GM23338 (cell line): ENCODE measurements at regions not wholly inside any gene's neighbourhood (a gene's known extent, or its start where the extent isn't known, plus 50 kb on each side); places are given as distances from the start of the nearest gene placed in this dataset.

Experiments used
- ATAC-seq: fragments of 200-7000 bp; cut with Tn5 transposase; 3 replicates; pipeline ENCODE4 v1.9.1; 2020
- DNase-seq: peaks from one replicate; pipeline ENCODE4 v3.0.0-alpha.2; 2015; ENCODE audit warnings: low spot score
- H2AFZ ChIP-seq: fragments of 200-600 bp; sonication (generic); 2 replicates; pipeline ENCODE4 v1.8.0; 2016; ENCODE audit warnings: antibody characterized with exemption, mild to moderate bottlenecking, moderate library complexity
- H3F3A ChIP-seq: fragments of 200-600 bp; sonication (generic); replicated peaks from 2 replicates; pipeline ENCODE4 v1.8.0; 2017; ENCODE audit warnings: antibody characterized with exemption, mixed run types, low read depth
- H3K27ac ChIP-seq: fragments of 200-600 bp; sonication (generic); 2 replicates; pipeline ENCODE4 v1.6.1; 2016; ENCODE audit warnings: low read depth
- H3K27me3 ChIP-seq: fragments of 200-600 bp; sonication (generic); 2 replicates; pipeline ENCODE4 v1.8.0; 2016; ENCODE audit warnings: mild to moderate bottlenecking, mixed run types, moderate library complexity; ENCODE audit not compliant: insufficient read depth
- H3K36me3 ChIP-seq: fragments of 200-600 bp; sonication (generic); 2 replicates; pipeline ENCODE4 v1.8.0; 2016; ENCODE audit warnings: mild to moderate bottlenecking; ENCODE audit not compliant: insufficient read depth
- H3K4me1 ChIP-seq: fragments of 200-600 bp; sonication (generic); 2 replicates; pipeline ENCODE4 v1.8.0; 2016; ENCODE audit warnings: mild to moderate bottlenecking, moderate library complexity; ENCODE audit not compliant: insufficient read depth
- H3K4me2 ChIP-seq: fragments of 200-600 bp; sonication (generic); 2 replicates; pipeline ENCODE4 v1.7.1; 2017; ENCODE audit warnings: mixed run types
- H3K4me3 ChIP-seq: fragments of 200-600 bp; sonication (generic); 2 replicates; pipeline ENCODE4 v1.6.1; 2016; ENCODE audit warnings: mixed run types
- H3K79me2 ChIP-seq: fragments of 200-600 bp; sonication (generic); replicated peaks from 2 replicates; pipeline ENCODE4 v1.8.0; 2017; ENCODE audit warnings: mild to moderate bottlenecking; ENCODE audit not compliant: insufficient read depth
- H3K9me2 ChIP-seq: fragments of 200-600 bp; sonication (generic); 2 replicates; pipeline ENCODE4 v1.8.0; 2017; ENCODE audit not compliant: insufficient read depth
- H4K20me1 ChIP-seq: fragments of 200-600 bp; sonication (generic); replicated peaks from 2 replicates; pipeline ENCODE4 v1.8.0; 2017; ENCODE audit warnings: mild to moderate bottlenecking; ENCODE audit not compliant: insufficient read depth
- H3K27ac Mint-ChIP-seq: 2 replicates; pipeline ENCODE4 v1.8.0; 2020; ENCODE audit warnings: inconsistent platforms, mild to moderate bottlenecking, moderate library complexity, mixed read lengths
- H3K27me3 Mint-ChIP-seq: 3 replicates; pipeline ENCODE4 v1.8.0; 2022; ENCODE audit warnings: low read depth, mild to moderate bottlenecking, moderate library complexity, mixed read lengths, inconsistent platforms; ENCODE audit not compliant: insufficient read depth, poor library complexity
- H3K36me3 Mint-ChIP-seq: 3 replicates; pipeline ENCODE4 v1.8.0; 2021; ENCODE audit warnings: low read depth, mild to moderate bottlenecking, inconsistent platforms, moderate library complexity, mixed read lengths
- H3K4me1 Mint-ChIP-seq: 3 replicates; pipeline ENCODE4 v1.8.0; 2020; ENCODE audit warnings: mild to moderate bottlenecking, inconsistent platforms, mixed read lengths
- H3K4me3 Mint-ChIP-seq: 3 replicates; pipeline ENCODE4 v1.8.0; 2021; ENCODE audit warnings: moderate library complexity, mild to moderate bottlenecking, inconsistent platforms, mixed read lengths
- H3K9me3 Mint-ChIP-seq: 3 replicates; pipeline ENCODE4 v1.8.0; 2020; ENCODE audit warnings: moderate library complexity, mild to moderate bottlenecking, inconsistent platforms, mixed read lengths
- EZH2 ChIP-seq: fragments of 200-600 bp; sonication (generic); IDR thresholded peaks from one replicate; pipeline ENCODE4 v1.8.0; 2017; ENCODE audit warnings: antibody characterized with exemption, mild to moderate bottlenecking, low read depth; ENCODE audit not compliant: unreplicated experiment
- EZH2phosphoT487 ChIP-seq: fragments of 200-600 bp; sonication (generic); IDR thresholded peaks from one replicate; pipeline ENCODE4 v1.8.1; 2018; ENCODE audit warnings: antibody characterized with exemption; ENCODE audit not compliant: unreplicated experiment
- JUNB ChIP-seq: IDR thresholded peaks from one replicate; pipeline ENCODE4 v1.6.1; 2016; ENCODE audit warnings: antibody characterized with exemption; ENCODE audit not compliant: unreplicated experiment
- NANOG ChIP-seq: IDR thresholded peaks from 2 replicates; pipeline ENCODE4 v1.6.1; 2016; ENCODE audit warnings: antibody characterized with exemption, borderline replicate concordance
- ZNF114 ChIP-seq: fragments of 250-450 bp; sonication (Bioruptor Pico); IDR thresholded peaks from 2 replicates; pipeline ENCODE4 v1.5.0; 2020; ENCODE audit warnings: mild to moderate bottlenecking, moderate library complexity
- TF ChIP-seq, protein P1 (sequence below): fragments of 250-450 bp; sonication (Bioruptor Pico); IDR thresholded peaks from 2 replicates; pipeline ENCODE4 v1.5.0; 2020; ENCODE audit warnings: mild to moderate bottlenecking, moderate library complexity
- TF ChIP-seq, protein P2 (sequence below), 2 experiments: fragments of 200-600 bp in 1 of 2; sonication (generic) in 1 of 2; conservative IDR thresholded peaks; 2 replicates each; pipeline versions ENCODE4 v1.5.1 to v1.6.1; 2016 to 2017; ENCODE audit warnings: antibody characterized with exemption in 2 of 2, low read depth in 2 of 2, mild to moderate bottlenecking in 2 of 2, moderate library complexity in 1 of 2

DNA sequence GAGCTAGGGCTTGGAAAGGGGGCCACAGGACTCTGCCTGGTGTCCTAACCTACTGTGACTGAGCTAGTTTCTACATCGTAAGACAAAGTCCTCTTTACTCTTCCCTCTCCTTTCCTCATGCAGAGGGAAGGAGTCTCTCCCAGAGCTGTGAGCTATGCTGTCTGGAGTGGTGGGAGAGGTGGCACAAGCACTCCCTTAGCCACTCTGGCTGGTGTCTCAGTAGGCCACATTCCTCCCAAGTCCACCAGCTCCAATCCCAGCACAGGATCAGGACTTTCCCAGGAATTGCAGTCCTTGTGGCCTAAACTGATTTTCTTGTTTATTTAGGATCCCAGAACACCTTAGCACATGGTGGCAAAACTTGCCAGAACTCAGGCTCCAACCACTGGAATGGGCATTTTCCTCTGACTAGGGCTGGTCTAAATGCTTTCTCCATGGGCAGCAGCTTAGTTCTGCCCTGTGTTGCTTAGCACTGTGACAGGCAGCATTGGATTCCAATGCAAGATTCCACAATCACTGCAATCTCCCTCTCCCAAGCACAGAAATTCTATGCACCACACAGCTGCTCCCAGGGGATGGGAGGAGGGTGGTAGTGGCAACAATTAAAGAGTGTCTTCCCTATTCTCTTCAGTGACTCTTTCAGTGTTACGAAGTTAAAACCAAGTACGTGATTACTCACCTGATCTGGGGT lies 733.3 kb downstream of the HACE1 start:
- peak; percentile 64 for DNase-seq
- ATAC-seq, result peak; percentile 95
- Mint-ChIP-seq H3K4me3 (no peak overlapping the region), H3K36me3 (peaks cover 13% of the 10 kb centered on the region), H3K27ac (peak overlapping the region; percentile 67), H3K9me3 (peaks cover 2% of the 10 kb centered on the region; the same call in 1 of the 3 replicates), H3K27me3 (peaks cover 2% of the 10 kb centered on the region), H3K4me1 (peaks cover 16% of the 10 kb centered on the region)
- H3K79me2 ChIP-seq, result no peaks in the 10 kb centered on the region
- H4K20me1 ChIP-seq, result no peaks in the 10 kb centered on the region
- peaks cover 27% of the 10 kb centered on the region for H3K9me2 ChIP-seq
- H3K36me3 ChIP-seq, result no peaks in the 10 kb centered on the region
- no peak overlapping the region for H2AFZ ChIP-seq
- TF ChIP-seq, protein P1, sequence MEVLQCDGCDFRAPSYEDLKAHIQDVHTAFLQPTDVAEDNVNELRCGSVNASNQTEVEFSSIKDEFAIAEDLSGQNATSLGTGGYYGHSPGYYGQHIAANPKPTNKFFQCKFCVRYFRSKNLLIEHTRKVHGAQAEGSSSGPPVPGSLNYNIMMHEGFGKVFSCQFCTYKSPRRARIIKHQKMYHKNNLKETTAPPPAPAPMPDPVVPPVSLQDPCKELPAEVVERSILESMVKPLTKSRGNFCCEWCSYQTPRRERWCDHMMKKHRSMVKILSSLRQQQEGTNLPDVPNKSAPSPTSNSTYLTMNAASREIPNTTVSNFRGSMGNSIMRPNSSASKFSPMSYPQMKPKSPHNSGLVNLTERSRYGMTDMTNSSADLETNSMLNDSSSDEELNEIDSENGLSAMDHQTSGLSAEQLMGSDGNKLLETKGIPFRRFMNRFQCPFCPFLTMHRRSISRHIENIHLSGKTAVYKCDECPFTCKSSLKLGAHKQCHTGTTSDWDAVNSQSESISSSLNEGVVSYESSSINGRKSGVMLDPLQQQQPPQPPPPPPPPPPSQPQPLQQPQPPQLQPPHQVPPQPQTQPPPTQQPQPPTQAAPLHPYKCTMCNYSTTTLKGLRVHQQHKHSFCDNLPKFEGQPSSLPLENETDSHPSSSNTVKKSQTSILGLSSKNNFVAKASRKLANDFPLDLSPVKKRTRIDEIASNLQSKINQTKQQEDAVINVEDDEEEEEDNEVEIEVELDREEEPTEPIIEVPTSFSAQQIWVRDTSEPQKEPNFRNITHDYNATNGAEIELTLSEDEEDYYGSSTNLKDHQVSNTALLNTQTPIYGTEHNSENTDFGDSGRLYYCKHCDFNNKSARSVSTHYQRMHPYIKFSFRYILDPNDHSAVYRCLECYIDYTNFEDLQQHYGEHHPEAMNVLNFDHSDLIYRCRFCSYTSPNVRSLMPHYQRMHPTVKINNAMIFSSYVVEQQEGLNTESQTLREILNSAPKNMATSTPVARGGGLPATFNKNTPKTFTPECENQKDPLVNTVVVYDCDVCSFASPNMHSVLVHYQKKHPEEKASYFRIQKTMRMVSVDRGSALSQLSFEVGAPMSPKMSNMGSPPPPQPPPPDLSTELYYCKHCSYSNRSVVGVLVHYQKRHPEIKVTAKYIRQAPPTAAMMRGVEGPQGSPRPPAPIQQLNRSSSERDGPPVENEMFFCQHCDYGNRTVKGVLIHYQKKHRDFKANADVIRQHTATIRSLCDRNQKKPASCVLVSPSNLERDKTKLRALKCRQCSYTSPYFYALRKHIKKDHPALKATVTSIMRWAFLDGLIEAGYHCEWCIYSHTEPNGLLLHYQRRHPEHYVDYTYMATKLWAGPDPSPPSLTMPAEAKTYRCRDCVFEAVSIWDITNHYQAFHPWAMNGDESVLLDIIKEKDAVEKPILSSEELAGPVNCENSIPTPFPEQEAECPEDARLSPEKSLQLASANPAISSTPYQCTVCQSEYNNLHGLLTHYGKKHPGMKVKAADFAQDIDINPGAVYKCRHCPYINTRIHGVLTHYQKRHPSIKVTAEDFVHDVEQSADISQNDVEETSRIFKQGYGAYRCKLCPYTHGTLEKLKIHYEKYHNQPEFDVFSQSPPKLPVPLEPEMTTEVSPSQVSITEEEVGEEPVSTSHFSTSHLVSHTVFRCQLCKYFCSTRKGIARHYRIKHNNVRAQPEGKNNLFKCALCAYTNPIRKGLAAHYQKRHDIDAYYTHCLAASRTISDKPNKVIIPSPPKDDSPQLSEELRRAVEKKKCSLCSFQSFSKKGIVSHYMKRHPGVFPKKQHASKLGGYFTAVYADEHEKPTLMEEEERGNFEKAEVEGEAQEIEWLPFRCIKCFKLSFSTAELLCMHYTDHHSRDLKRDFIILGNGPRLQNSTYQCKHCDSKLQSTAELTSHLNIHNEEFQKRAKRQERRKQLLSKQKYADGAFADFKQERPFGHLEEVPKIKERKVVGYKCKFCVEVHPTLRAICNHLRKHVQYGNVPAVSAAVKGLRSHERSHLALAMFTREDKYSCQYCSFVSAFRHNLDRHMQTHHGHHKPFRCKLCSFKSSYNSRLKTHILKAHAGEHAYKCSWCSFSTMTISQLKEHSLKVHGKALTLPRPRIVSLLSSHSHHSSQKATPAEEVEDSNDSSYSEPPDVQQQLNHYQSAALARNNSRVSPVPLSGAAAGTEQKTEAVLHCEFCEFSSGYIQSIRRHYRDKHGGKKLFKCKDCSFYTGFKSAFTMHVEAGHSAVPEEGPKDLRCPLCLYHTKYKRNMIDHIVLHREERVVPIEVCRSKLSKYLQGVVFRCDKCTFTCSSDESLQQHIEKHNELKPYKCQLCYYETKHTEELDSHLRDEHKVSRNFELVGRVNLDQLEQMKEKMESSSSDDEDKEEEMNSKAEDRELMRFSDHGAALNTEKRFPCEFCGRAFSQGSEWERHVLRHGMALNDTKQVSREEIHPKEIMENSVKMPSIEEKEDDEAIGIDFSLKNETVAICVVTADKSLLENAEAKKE (CRISPR knock-in tag), result peak; percentile 28; the same call in 1 of the 2 replicates
- TF ChIP-seq ZNF114 (CRISPR knock-in tag) (no peak), EZH2 (no peak)
- H3K4me3 ChIP-seq, result no peak overlapping the region
- no peaks in the 10 kb centered on the region for H3K27me3 ChIP-seq
- H3K4me2 ChIP-seq, result no peak overlapping the region
- H3F3A ChIP-seq, result no peaks in the 10 kb centered on the region
- H3K27ac ChIP-seq, result no peak overlapping the region
- H3K4me1 ChIP-seq, result no peaks in the 10 kb centered on the region

DNA sequence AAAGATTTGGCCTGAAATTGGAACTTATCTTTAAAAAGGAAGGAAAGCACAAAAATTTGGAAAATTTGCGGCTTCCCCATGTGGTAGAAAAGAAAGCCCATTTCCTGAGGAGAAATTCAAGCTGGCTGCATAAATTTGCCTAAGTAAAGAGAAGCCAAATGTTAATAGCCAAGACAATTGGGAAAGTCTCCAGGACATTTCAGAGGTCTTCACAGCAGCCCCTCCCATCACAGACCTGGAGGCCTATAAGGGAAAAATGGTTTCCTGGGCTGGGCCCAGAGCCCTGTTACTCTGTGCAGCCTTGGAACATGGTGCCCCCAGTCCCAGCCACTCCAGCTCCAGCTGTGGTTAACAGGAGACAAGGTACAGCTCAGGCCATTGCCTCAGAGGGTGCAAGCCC lies 736.5 kb downstream of the HACE1 start:
- DNase-seq (peak; percentile 37), ATAC-seq (no peak)
- no peaks in the 10 kb centered on the region for H3K79me2 ChIP-seq
- H3K27ac ChIP-seq, result peak overlapping the region; percentile 68
- H3K27me3 ChIP-seq, result no peaks in the 10 kb centered on the region
- no peak overlapping the region for H2AFZ ChIP-seq
- H3K4me1 ChIP-seq, result no peaks in the 10 kb centered on the region
- no peak overlapping the region for H3K4me3 ChIP-seq
- no peaks in the 10 kb centered on the region for H3K36me3 ChIP-seq
- Mint-ChIP-seq H3K9me3 (peaks cover 2% of the 10 kb centered on the region; the same call in 1 of the 3 replicates), H3K36me3 (peaks cover 16% of the 10 kb centered on the region), H3K4me1 (peaks cover 16% of the 10 kb centered on the region), H3K27me3 (peaks cover 2% of the 10 kb centered on the region), H3K4me3 (no peak overlapping the region), H3K27ac (no peak overlapping the region)
- peaks cover 27% of the 10 kb centered on the region for H3K9me2 ChIP-seq
- no peaks in the 10 kb centered on the region for H3F3A ChIP-seq
- H3K4me2 ChIP-seq, result no peak overlapping the region
- H4K20me1 ChIP-seq, result no peaks in the 10 kb centered on the region
- TF ChIP-seq NANOG, result no peak
- no peak for TF ChIP-seq JUNB
- TF ChIP-seq, protein P2, sequence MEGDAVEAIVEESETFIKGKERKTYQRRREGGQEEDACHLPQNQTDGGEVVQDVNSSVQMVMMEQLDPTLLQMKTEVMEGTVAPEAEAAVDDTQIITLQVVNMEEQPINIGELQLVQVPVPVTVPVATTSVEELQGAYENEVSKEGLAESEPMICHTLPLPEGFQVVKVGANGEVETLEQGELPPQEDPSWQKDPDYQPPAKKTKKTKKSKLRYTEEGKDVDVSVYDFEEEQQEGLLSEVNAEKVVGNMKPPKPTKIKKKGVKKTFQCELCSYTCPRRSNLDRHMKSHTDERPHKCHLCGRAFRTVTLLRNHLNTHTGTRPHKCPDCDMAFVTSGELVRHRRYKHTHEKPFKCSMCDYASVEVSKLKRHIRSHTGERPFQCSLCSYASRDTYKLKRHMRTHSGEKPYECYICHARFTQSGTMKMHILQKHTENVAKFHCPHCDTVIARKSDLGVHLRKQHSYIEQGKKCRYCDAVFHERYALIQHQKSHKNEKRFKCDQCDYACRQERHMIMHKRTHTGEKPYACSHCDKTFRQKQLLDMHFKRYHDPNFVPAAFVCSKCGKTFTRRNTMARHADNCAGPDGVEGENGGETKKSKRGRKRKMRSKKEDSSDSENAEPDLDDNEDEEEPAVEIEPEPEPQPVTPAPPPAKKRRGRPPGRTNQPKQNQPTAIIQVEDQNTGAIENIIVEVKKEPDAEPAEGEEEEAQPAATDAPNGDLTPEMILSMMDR (conservative IDR thresholded peaks at IDR 0.05; ENCODE audit: low read depth in 2 of 2), result no peak
- TF ChIP-seq EZH2phosphoT487, result no peak
